ENCODE measurements at regions not wholly inside any gene's neighbourhood (a gene's known extent, or its start where the extent isn't known, plus 50 kb on each side); places are given as distances from the start of the nearest gene placed in this dataset.

DNA sequence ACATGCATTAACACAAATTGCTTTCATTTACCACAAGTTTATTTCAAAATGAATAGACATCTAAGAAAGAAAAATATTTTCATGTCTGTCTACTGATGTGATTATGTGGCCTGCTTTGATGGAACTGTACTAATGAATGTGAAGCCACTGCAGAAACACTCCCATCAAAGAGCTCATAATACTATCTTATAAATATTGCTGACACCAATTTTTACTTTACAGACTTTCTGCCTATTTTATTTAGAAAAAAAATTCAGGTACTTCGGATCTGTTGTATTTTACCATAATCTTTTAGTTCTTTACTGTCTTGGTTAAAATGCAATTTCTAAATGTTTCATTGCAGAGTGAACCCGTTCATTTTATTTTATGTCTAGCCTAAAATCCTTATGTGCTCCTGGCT, 281.9 kb downstream of the ICE1 start:
- intact Hi-C loops (cut with micrococcal nuclease), result no loop called here

DNA sequence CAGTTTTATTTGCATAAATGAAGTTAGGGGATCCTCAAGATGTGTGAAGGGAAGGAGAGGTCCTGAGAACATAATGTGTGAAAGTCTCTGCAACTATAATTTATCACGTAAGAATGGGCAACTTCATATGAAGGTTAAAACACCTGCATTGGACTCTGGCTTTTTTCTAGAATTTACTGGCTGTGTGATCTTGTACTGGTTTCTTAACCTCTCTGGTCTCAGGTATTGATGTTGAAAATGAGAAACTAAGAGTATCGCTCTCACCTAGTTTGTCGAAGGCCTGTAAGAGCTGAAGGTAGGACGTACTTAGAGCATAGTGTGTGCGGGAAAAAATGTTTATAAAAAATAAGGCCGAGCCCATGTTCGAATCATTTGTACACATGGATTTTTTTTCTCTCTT, 280.5 kb downstream of the ICE1 start:
- intact Hi-C loops (cut with micrococcal nuclease), result no loop called here

DNA sequence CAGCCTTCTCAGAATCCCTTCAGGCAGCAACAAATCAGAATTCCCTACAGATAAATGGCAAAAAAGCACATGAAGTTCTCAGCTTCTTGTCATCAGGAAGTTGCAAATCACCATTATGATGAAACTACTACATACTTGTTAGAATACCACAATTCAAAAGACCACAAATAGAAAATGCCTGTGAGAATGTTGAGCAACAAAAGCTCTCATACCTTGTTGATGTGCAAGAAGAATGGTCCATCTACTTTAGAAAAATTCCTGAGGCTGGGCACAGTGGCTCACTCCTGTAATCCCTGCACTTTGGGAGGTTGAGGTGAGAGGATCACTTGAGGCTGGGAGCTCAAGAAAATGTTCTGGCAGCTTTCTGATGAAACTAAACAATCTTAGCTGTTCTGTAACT, 278.1 kb downstream of the ICE1 start:
- intact Hi-C loops (cut with micrococcal nuclease), result no loop called here

DNA sequence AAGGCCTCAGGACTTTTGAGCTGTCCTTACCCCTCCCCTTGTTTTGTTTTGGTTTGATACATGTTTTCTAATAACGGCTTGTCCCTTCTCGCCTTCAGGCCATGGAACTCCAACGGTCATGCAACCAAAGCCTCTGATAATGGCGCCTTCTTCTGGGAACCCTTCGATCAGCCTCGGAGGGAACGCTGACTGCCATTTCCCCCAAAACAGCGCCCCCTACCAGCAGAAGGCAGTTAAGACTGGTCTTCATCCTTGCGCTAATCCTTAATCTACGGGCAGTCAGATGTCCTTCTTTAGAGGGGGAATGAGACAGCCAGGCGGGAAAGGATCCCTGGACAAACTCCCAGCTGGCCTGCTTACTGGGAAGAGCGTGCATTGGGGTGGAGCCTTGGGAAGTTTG, 276.6 kb downstream of the ICE1 start:
- intact Hi-C loops (cut with micrococcal nuclease), result loop anchor here (10.0 kb wide), 1 partner anchor 204 kb away; no protein-coding TSS in a partner anchor

DNA sequence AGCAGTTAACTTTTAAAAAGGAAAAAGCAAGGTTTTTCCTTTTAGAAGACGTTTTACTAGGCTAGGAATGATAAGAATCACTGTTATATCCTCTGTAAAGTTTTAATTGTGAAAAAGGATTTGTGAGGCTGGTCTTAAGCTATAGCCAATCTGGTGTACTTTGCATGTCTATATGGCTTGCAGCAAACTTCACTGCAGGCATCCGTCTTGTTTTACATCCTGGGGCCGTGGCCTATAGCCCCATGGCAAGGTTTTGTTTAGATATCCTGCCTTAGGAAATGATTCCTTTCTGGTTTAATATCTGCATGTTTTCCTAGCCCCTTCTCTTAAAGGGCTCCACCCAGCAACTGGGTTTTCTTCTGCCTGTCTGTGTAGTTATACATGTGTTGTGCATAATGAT, 272.8 kb downstream of the ICE1 start:
- intact Hi-C loops (cut with micrococcal nuclease), result loop anchor here (10.0 kb wide), 1 partner anchor 200 kb away; no protein-coding TSS in a partner anchor

DNA sequence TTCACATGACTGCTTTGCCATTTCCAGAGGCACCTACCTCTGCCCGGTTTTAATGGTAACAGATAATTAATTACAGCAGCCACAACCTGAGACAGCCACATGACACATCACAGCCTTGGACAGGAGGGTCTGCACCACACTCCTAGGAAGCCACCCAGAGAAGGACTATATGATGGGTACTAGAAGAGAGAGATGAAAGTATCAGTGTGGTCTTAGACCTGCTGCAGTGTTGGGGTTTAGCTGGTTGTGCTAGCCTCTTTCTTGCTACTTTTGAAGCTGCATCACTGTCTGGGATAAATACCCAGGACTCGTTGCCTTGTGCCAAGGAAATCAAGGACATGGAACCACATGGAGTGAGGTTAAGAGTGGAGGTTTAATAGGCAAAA, 266.4 kb downstream of the ICE1 start:
- intact Hi-C loops (cut with micrococcal nuclease), result no loop called here

DNA sequence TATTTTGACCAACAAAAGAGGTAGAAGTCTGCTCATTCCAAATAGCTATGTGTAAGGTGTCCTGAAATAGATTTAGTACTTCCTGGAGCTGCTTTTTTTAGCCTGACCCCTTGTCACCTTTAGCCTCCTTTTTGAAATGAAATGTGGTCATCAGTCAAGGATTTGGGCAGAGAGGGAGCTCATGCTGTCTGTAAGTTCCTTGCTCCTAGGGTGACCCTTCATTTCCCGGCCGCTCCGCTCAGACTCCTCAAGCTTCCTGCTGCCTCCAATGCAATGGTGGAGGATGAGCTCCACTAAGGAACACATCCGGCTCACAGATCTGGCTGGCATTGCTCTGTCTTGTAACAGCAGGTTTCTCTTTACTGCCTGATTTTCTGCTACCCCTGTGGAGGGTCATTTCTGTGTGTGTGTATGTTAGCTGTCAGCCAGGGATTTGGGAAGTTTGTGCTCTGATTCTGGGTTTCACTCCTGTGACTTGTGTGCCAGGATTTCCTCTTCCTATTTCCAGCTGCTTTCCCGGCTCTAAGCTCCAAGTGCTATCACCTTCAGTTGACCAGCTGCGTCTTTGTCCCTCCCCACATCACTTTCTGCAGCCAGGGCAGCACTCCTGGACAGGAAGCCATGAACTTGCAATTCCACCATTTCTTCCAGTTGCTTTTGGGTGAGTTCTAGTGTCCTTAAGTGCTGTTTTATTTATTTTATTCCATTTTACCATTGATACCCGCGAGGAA, 265.9 kb downstream of the ICE1 start:
- intact Hi-C loops (cut with micrococcal nuclease), result no loop called here

DNA sequence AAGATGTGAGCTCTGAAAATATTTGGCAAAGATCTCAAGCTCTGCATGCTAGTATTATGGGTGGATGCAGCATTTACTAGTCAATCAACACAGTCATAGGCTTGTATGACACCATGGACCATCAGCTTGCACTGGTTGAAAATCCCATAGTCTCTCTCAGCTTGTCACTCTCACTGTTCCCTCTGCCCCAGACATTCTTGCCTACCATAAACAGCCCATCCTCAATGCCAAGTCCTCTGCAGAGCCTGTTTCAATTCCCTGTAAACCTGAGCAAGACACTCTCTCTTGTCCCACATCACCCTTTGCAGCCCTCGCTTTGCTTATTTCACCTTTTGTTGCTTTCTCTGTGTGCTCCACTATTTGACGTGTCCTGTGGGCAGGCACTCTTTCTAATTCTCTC, 264.6 kb downstream of the ICE1 start:
- intact Hi-C loops (cut with micrococcal nuclease), result no loop called here

DNA sequence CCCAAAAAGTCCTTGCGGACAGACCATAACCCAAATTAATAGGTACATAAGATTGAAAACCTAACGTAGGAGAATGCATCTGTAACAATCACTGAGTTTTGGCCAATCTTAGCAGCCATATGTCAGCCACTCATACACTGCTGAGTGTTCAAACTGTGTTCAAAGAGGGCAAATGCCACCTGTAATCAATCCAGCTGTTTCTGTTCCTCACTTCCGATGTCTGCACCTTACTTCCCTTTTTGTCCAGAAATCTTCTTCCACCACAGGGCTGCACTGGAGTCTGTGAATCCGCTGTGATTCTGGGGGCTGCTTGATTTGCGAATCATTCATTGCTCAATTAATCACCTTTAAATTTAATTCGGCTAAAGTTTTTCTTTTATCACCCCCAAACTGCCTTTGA, 263.9 kb downstream of the ICE1 start:
- intact Hi-C loops (cut with micrococcal nuclease), result no loop called here

DNA sequence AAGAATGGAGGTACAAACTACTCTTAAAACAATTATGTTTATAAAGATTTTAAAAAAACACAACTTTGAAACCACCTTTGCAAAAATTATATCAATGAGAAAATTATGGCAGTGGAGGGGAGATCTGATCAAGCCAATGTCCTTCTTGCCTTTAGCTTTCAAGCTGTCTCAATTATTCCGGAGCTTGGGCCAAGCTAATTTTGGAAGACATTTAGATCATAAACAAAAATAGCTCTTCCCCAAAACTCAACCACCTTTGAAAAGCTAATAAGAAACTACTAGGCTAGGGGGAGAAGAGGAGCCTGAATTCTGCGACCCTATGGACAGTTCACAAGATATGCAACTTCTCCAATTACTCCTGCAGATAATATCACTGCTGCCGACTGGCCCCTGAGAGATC, 263.3 kb downstream of the ICE1 start:
- intact Hi-C loops (cut with micrococcal nuclease), result no loop called here

DNA sequence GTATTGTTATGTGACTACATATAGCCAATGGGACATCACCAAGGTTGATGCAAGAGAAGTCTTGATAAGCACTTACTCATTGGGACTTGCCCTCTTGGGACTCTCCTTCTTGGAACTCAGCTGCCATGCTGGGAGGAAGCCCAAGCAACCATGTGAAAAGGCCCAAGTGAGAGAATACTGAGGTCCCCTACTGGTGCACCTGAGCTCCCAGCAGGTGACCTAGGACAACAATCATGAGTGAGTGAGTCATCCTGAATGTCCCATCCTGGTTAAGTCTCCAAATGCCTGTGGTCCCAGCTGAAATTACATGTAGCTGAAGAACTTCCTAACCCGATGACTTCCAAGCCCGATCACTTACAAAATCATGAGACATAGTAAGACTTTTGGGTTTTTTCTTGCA, 260.7 kb downstream of the ICE1 start:
- intact Hi-C loops (cut with micrococcal nuclease), result no loop called here

DNA sequence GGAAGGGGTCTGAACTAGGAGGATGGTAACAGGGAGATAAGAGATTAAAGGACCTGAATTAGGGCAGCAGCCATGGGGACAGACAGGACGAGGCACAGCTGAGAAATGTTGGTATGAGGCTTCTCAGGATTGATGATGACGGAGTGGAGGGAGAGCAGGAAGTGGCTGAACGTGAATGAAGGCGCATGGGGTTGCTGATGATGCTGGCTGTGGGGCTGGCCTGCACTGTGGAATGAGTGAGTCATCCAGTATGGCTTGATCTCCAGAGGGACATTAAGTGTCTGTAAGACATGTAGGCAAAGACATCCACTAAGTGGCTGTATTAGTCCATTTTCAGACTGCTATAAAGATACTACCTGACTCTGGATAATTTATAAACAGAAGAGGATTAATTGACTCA, 256.4 kb downstream of the ICE1 start:
- intact Hi-C loops (cut with micrococcal nuclease), result no loop called here

DNA sequence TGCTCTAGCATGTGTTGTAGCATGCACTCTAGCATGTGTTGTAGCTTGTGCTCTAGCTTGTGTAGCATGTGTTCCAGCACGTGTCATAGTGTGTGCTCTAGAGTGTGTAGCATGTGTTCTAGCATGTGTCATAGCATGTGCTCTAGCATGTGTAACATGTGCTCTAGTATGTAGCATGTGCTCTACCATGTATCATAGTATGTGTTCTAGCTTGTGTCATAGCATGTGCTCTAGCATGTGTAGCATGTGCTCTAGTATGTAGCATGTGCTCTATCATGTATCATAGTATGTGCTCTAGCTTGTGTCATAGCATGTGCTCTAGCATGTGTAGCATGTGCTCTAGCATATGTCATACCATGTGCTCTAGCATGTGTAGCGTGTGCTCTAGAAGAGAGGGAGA, 255.3 kb downstream of the ICE1 start:
- intact Hi-C loops (cut with micrococcal nuclease), result no loop called here

DNA sequence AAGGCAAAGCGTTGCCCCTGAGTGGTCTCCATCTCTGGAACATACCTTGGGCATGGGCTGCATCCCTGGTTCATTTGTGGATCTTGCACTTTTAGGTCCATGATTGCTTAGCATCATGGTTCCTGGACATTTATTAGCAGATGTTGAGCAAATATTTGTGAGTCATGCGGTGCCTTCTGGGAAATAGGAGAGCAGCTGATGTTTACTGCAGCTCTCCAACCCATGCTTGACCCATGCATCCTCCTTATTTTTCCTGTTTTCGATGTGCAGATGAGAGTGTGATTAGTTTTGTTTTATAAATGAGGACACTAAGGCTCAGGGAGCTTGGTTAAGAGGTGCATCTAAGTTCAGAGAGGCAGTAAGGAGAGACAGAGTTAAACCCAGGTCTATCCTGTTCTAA, 253.7 kb downstream of the ICE1 start:
- intact Hi-C loops (cut with micrococcal nuclease), result no loop called here

DNA sequence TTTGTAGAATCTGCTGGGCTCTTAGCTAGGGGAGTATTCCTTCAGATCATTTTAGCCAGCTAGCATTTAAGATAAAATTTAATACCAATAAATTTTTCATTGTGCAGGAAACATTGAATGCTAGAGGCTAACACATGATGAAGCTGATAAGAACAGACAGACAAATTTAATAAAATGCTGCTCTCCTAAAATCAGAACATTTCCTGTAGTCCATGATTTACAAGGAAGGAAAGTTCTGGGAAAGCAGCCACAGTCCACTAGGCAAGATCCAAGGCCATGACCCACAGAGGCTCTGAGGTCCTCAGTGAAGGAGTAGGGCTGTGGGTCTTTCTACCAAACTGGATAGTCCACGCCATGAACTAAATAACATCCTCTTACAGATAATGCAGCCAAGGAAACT, 253.0 kb downstream of the ICE1 start:
- intact Hi-C loops (cut with micrococcal nuclease), result no loop called here

DNA sequence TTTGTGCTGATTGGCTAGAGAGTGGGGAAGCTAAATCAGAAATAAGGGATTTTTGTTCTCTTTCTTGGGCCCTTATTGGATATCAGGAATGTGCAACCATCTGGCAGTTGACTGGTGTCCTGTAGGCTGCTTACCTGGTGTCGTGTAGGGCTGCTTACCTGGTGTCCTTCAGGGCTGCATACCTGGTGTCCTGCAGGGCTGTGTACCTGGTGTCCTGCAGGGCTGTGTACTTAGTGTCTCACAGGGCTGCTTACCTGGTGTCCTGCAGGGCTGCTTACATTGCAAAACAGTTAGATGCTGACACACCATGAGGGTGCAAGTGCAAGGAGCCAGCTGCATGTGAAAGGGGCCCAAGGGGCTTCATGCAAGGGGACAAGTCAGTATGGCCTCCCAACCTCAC, 249.3 kb downstream of the ICE1 start:
- intact Hi-C loops (cut with micrococcal nuclease), result no loop called here

DNA sequence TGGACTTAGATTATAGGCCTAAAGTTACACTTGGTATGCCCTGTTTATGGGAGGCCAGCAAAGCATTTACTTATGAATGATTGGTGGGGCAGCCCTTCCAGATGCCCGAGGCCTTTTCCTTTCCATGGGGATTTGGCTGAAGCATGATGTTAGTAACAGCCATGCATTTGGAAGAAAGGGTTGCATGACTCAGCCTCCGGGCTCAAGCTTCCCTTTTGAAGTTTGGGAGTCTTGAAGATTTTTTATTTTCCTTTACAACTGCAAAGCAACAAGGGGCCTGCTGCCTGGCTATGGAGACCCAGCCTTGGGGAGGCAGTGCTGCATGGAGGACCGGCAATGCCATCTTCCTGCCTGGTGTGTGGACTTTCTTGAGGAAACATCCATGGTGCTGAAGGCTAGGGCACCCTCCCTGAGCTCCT, 244.7 kb downstream of the ICE1 start:
- intact Hi-C loops (cut with micrococcal nuclease), result no loop called here

DNA sequence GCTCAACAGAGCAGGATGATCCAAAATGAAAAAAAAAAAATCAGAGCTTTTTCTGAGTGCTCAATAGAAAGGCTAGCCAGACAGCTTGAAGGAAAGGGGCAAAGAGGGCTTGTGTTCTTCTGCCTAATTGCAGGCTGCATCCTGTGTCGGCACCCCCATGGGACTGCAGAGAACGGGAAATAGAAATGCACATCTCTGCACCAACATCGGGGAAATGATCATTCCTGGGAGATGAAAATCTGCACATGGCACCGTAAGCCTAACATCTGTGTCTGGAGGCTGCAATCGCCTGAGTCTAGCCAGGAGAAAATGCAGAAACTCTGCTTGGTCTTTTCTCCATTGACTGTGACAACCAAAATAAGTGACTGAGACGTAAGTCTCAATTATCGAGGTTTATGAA, 243.9 kb downstream of the ICE1 start:
- intact Hi-C loops (cut with micrococcal nuclease), result no loop called here

DNA sequence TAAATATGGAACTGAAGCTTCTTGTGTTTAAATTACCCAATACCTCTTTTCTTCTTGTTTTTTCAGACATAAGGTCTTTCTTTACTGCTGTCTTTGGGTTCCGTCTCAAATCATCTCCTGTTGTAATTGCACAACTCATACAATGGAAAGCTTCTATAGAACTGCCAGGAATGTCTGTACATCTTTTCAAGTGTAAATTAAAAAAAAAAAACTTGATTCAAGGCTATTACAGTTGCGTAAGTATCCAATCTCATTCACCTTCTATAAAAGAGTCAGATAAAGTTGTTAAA, 243.5 kb downstream of the ICE1 start:
- intact Hi-C loops (cut with micrococcal nuclease), result no loop called here

DNA sequence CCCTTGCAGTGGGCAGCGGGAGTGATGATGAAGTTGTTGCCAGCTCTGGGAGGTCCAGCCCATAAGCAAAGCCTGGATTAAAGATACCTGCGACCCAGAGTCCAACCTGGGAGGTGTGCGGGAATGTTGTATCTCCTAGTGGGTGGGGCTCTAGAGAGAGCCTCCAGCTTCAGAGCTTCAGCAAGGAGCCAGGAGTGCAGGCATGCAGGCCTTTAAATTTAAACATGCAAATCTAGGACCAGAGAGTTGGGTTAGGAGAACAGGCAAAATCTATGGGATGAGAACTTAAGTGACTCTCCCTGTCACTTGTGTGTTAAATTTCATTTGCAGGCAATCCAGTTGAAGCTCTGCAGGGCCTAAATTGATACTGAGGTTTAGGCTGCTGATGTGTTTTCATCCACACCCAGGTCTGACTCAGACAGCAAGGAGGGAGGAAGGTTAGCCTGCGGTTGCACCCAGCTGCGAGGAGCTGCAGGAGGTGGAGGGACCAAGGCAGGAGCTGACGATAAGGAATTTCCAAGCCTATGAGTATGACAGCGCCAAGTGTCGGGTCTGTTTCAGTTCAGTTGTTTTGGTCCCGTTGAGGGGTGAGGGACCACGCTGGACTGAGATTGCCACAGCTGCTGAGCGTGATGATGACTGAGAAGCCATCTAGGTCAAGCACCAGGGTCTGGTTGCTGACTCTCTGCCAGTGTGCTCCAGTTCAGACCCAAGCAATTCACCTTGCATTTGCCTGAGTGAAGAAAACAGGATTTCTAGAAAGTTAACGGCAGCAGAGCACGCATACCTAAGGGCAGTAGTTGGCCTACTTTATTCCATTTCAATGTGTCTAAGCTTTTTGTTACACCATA, 243.0 kb downstream of the ICE1 start:
- intact Hi-C loops (cut with micrococcal nuclease), result no loop called here

DNA sequence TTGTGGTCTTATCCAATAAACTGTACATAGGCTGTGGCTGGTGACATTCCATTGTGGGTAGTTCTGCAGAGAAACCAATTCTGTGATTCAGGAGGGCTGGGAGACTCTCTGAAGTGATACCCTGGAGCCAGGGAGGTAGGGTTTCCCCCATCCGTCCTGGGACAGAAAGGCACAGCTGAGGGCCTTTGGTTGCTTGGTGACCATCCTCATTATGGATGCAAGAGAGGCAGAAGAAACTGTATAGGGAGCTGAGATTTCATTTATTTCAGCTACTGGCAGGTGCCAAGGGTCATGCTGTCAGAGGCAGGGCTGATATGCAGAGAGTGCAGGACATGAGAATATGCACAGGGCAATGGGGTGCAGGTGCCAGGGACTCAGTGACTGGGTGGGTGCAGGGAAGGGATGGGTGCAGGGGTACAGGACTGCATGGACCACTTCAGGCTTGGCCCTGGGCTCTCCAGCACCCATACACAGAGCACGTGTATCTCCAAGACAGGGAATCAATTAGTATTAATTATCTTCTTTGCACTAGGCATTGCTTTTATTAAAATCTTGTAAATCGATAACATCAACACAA, 236.5 kb downstream of the ICE1 start:
- intact Hi-C loops (cut with micrococcal nuclease), result no loop called here

DNA sequence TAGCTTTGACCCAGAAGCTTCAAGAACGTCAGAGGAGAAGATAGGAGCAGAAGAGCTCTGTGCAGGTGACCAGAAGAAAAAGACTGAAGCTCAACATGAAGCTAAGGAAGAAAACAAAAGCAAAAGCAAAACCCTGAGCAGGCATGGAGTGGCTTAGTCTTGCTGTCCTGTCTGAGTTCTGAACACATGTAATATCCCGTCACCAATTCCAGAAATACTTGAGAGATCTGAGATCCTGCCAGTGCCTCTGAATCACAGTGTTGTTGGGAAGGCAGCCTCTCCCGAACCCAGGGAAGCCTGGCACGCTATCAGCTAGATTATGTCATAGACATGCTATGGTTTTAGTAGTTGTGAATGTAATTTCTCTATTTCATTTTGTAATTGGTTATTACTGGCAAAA, 235.7 kb downstream of the ICE1 start:
- intact Hi-C loops (cut with micrococcal nuclease), result no loop called here

DNA sequence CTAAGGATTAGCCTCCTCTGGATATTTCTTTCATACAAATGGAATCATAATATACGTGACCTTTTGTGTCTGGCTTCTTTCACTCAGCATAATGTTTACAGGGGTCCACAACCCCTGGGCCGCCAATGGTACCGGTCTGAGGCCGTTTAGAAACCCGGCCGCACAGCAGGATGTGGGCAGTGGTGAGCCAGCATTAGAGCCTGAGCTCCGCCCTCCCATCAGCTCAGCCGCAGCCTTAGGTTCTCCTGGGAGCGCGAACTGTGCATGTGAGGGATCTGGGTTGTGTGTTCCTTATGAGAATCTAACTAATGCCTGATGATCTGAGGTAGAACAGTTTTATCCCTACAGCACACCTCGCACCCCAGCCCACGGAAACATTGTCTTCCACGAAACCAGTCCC, 229.7 kb downstream of the ICE1 start:
- intact Hi-C loops (cut with micrococcal nuclease), result no loop called here
